Left colon (tissue), 2 donors: ENCODE measurements at regions not wholly inside any gene's neighbourhood (a gene's known extent, or its start where the extent isn't known, plus 50 kb on each side); places are given as distances from the start of the nearest gene placed in this dataset.
A peak's percentile ranks its signal among the peaks of the same experiment; 100 is the strongest.

Experiments used
- ATAC-seq: fragments of 200-7000 bp; cut with Tn5 transposase; one replicate; pipeline ENCODE4 v1.9.1; 2020; ENCODE audit warnings: mild to moderate bottlenecking, moderate library complexity
- DNase-seq, 2 donors: peaks; one replicate each; pipeline ENCODE4 v3.0.0-alpha.2; 2020
- intact Hi-C, 2 donors: fragments of 100-400 bp; cut with DNase I in 1 of 2; cut with micrococcal nuclease in 1 of 2; formaldehyde crosslinking; loops; one replicate each; pipeline versions ENCODE4 v1.11.2 to v1.14.0; 2022; cut with DNase I, micrococcal nuclease
- donor health status: DM: no; HTN: no; CAD: no.
- donor health status: DM: yes; HTN: yes; CAD: no.

- DNase-seq = no peak
- intact Hi-C loops = no loop called here
- ATAC-seq = no peak
Observed at GRCh38 chr9:107943901-107944300, 454.3 kb upstream of the KLF4 start.

GRCh38 chr9:107942856-107943255, 453.3 kb upstream of the KLF4 start:
- no peak for ATAC-seq
- intact Hi-C loops = no loop called here
- DNase-seq = no peak

GRCh38 chr9:107942291-107942690, 452.7 kb upstream of the KLF4 start:
- intact Hi-C loops = no loop called here
- no peak for ATAC-seq

GRCh38 chr9:107940616-107941595, 451.3 kb upstream of the KLF4 start:
- intact Hi-C loops = no loop called here
- ATAC-seq = no peak
- DNase-seq = no peak

More at GRCh38 chr9:107942291-107942690, 452.7 kb upstream of the KLF4 start:
- no peak for DNase-seq

GRCh38 chr9:107938801-107939386, 449.3 kb upstream of the KLF4 start:
- no peak for DNase-seq
- no peak for ATAC-seq
- intact Hi-C loops = no loop called here

GRCh38 chr9:107935931-107936330, 446.4 kb upstream of the KLF4 start:
- no peak for DNase-seq
- peak; percentile 45 for ATAC-seq
- intact Hi-C loops = no loop called here

GRCh38 chr9:107933516-107933915, 443.9 kb upstream of the KLF4 start:
- ATAC-seq (no peak), DNase-seq (no peak)
- intact Hi-C loops = no loop called here

- intact Hi-C loops = no loop called here
- DNase-seq = no peak
- no peak for ATAC-seq
Observed at GRCh38 chr9:107933097-107933496, 443.5 kb upstream of the KLF4 start.

- ATAC-seq (no peak), DNase-seq (no peak)
- intact Hi-C loops = no loop called here
Observed at GRCh38 chr9:107932601-107933000, 443.0 kb upstream of the KLF4 start.

GRCh38 chr9:107932046-107932445, 442.5 kb upstream of the KLF4 start:
- no peak for DNase-seq
- no peak for ATAC-seq
- intact Hi-C loops = no loop called here

GRCh38 chr9:107931071-107931715, 441.6 kb upstream of the KLF4 start:
- peak; percentile 49 for ATAC-seq
- DNase-seq = no peak
- intact Hi-C loops = no loop called here

- peak; percentile 80 for ATAC-seq
- peak; percentile 70 to 83 for DNase-seq
- intact Hi-C loops = no loop called here
Observed at GRCh38 chr9:107929443-107929842, 439.9 kb upstream of the KLF4 start.

- ATAC-seq = no peak
- intact Hi-C loops = no loop called here
- DNase-seq = no peak
Observed at GRCh38 chr9:107928701-107929371, 439.3 kb upstream of the KLF4 start.

GRCh38 chr9:107927276-107927675, 437.7 kb upstream of the KLF4 start:
- ATAC-seq = no peak
- intact Hi-C loops = no loop called here

GRCh38 chr9:107925749-107926297, 436.3 kb upstream of the KLF4 start:
- ATAC-seq = no peak
- no peak for DNase-seq
- intact Hi-C loops = no loop called here

More at GRCh38 chr9:107927276-107927675, 437.7 kb upstream of the KLF4 start:
- no peak for DNase-seq

- ATAC-seq (no peak), DNase-seq (no peak)
- intact Hi-C loops = no loop called here
Observed at GRCh38 chr9:107922260-107922659, 432.7 kb upstream of the KLF4 start.

- no peak for ATAC-seq
- no peak for DNase-seq
- intact Hi-C loops = no loop called here
Observed at GRCh38 chr9:107919263-107919662, 429.7 kb upstream of the KLF4 start.

- peak; percentile 83 for ATAC-seq
- peak in 1 of 2 donors; percentile 29 for DNase-seq
- intact Hi-C loops = no loop called here
Observed at GRCh38 chr9:107918749-107919148, 429.2 kb upstream of the KLF4 start.

- no peak for ATAC-seq
- intact Hi-C loops = no loop called here
- no peak for DNase-seq
Observed at GRCh38 chr9:107914151-107914550, 424.6 kb upstream of the KLF4 start.
